PC-9 (cell line): ENCODE measurements at regions not wholly inside any gene's neighbourhood (a gene's known extent, or its start where the extent isn't known, plus 50 kb on each side); places are given as distances from the start of the nearest gene placed in this dataset.

Experiments
- BruUV-seq: library from RNA; stranded (reverse); fragments of 400-500 nt; replicated peaks from 2 replicates; lab custom pipeline; 2021; lab: Mats Ljungman, UMichigan
- CTCF ChIA-PET: fragments of 300-600 bp; sonication (Branson Sonifier 250); formaldehyde crosslinking; loops from one replicate; lab custom pipeline; 2022; ENCODE audit warnings: antibody characterized with exemption; lab: Charles Lee
- POLR2A ChIA-PET: fragments of 300-600 bp; sonication (Branson Sonifier 250); formaldehyde crosslinking; loops from one replicate; lab custom pipeline; 2022; ENCODE audit warnings: antibody characterized with exemption; ENCODE audit not compliant: unreplicated experiment; lab: Charles Lee
- DNase-seq, 2 experiments: peaks; one replicate each; pipeline versions ENCODE4 v3.0.0 to v3.0.0-alpha.2; 2015 to 2022; ENCODE audit warnings: mixed read lengths in 1 of 2
- H2AFZ ChIP-seq: fragments of 200-600 bp; sonication (generic); 2 replicates; pipeline ENCODE4 v1.8.1; 2017; ENCODE audit warnings: antibody characterized with exemption
- H3F3A ChIP-seq: fragments of 200-600 bp; sonication (generic); 2 replicates; pipeline ENCODE4 v1.8.1; 2017; ENCODE audit warnings: antibody characterized with exemption, mild to moderate bottlenecking, low read depth; ENCODE audit not compliant: insufficient read depth
- H3K27ac ChIP-seq: fragments of 200-600 bp; sonication (generic); 2 replicates; pipeline ENCODE4 v1.6.1; 2016; ENCODE audit warnings: mixed run types
- H3K27me3 ChIP-seq: fragments of 200-600 bp; sonication (generic); 2 replicates; pipeline ENCODE4 v1.6.1; 2016; ENCODE audit warnings: low read depth, mixed run types; ENCODE audit not compliant: insufficient read depth
- H3K36me3 ChIP-seq: fragments of 200-600 bp; sonication (generic); 2 replicates; pipeline ENCODE4 v1.6.1; 2016; ENCODE audit warnings: low read depth, mixed run types
- H3K4me1 ChIP-seq: fragments of 200-600 bp; sonication (generic); replicated peaks from 2 replicates; pipeline ENCODE4 v1.6.1; 2016; ENCODE audit warnings: mixed run types; ENCODE audit not compliant: insufficient read depth
- H3K4me2 ChIP-seq: fragments of 200-600 bp; sonication (generic); 2 replicates; pipeline ENCODE4 v1.6.1; 2017; ENCODE audit warnings: mixed run types
- H3K4me3 ChIP-seq: fragments of 200-600 bp; sonication (generic); 2 replicates; pipeline ENCODE4 v1.6.1; 2016; ENCODE audit warnings: mixed run types
- H3K79me2 ChIP-seq: fragments of 200-600 bp; sonication (generic); 2 replicates; pipeline ENCODE4 v1.6.1; 2017; ENCODE audit warnings: low read depth, mixed run types
- H3K9me2 ChIP-seq: fragments of 200-600 bp; sonication (generic); 2 replicates; pipeline ENCODE4 v1.8.1; 2017; ENCODE audit warnings: mild to moderate bottlenecking; ENCODE audit not compliant: insufficient read depth
- H3K9me3 ChIP-seq: fragments of 200-600 bp; sonication (generic); 2 replicates; pipeline ENCODE4 v1.8.1; 2016; ENCODE audit warnings: low read depth; ENCODE audit not compliant: insufficient read depth
- H4K20me1 ChIP-seq: fragments of 200-600 bp; sonication (generic); 2 replicates; pipeline ENCODE4 v1.8.1; 2017; ENCODE audit not compliant: insufficient read depth
- EZH2 ChIP-seq: fragments of 200-600 bp; sonication (generic); IDR thresholded peaks from 2 replicates; pipeline ENCODE4 v1.8.0; 2017; ENCODE audit warnings: antibody characterized with exemption, low read depth
- intact Hi-C: fragments of 100-400 bp; cut with micrococcal nuclease; formaldehyde crosslinking; loops from one replicate; pipeline ENCODE4 v1.10.0; 2022; ENCODE audit not compliant: unreplicated experiment
- TF ChIP-seq, protein P1 (sequence below): fragments of 200-600 bp; sonication (generic); conservative IDR thresholded peaks from 2 replicates; pipeline ENCODE4 v1.6.1; 2017; ENCODE audit warnings: mixed run types, antibody characterized with exemption, mild to moderate bottlenecking, moderate library complexity

- intact Hi-C loops: no loop called here
- CTCF ChIA-PET: no interaction called here
These were observed 559.8 kb downstream of the NPHP4 start for GRCh38 chr1:5432436-5432835.

GRCh38 chr1:5430911-5431697 is 561.1 kb downstream of the NPHP4 start:
- H3K36me3 ChIP-seq: peaks cover 24% of the 10 kb centered on the region; the same call in 1 of the 2 replicates
- H3K27me3 ChIP-seq: no peaks in the 10 kb centered on the region; the same call in 1 of the 2 replicates
- H4K20me1 ChIP-seq: no peaks in the 10 kb centered on the region
- peak overlapping the region; percentile 74 for H3K4me2 ChIP-seq
- TF ChIP-seq, protein P1, sequence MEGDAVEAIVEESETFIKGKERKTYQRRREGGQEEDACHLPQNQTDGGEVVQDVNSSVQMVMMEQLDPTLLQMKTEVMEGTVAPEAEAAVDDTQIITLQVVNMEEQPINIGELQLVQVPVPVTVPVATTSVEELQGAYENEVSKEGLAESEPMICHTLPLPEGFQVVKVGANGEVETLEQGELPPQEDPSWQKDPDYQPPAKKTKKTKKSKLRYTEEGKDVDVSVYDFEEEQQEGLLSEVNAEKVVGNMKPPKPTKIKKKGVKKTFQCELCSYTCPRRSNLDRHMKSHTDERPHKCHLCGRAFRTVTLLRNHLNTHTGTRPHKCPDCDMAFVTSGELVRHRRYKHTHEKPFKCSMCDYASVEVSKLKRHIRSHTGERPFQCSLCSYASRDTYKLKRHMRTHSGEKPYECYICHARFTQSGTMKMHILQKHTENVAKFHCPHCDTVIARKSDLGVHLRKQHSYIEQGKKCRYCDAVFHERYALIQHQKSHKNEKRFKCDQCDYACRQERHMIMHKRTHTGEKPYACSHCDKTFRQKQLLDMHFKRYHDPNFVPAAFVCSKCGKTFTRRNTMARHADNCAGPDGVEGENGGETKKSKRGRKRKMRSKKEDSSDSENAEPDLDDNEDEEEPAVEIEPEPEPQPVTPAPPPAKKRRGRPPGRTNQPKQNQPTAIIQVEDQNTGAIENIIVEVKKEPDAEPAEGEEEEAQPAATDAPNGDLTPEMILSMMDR: no peak
- no peak for TF ChIP-seq EZH2
- peak overlapping the region; percentile 95 for H3K27ac ChIP-seq
- intact Hi-C loops: no loop called here
- ChIA-PET POLR2A (no interaction called here), CTCF (no interaction called here)
- H3K4me1 ChIP-seq: peaks cover 47% of the 10 kb centered on the region
- peak overlapping the region; percentile 65 for H3K4me3 ChIP-seq
- peaks cover 30% of the 10 kb centered on the region for H3K79me2 ChIP-seq
- peak in 1 of 2 experiments; percentile 42 for DNase-seq
- H3K9me2 ChIP-seq: no peaks in the 10 kb centered on the region
- peaks cover 4% of the 10 kb centered on the region; the same call in 1 of the 2 replicates for H3K9me3 ChIP-seq
- H3F3A ChIP-seq: peaks cover 29% of the 10 kb centered on the region
- H2AFZ ChIP-seq: 0 out of 2 replicates have a peak overlapping the region, but pooled peaks have one; percentile 49
- BruUV-seq: no TSS peak

More at GRCh38 chr1:5432436-5432835, 559.8 kb downstream of the NPHP4 start:
- POLR2A ChIA-PET: no interaction called here
- H3K27ac ChIP-seq: 0 out of 2 replicates have a peak overlapping the region, but pooled peaks have one; percentile 95
- H3K79me2 ChIP-seq: peaks cover 30% of the 10 kb centered on the region
- H3K36me3 ChIP-seq: peaks cover 24% of the 10 kb centered on the region; the same call in 1 of the 2 replicates
- H3K27me3 ChIP-seq: no peaks in the 10 kb centered on the region; the same call in 1 of the 2 replicates
- peaks cover 4% of the 10 kb centered on the region; the same call in 1 of the 2 replicates for H3K9me3 ChIP-seq
- no peaks in the 10 kb centered on the region for H4K20me1 ChIP-seq
- DNase-seq: no peak
- BruUV-seq: no TSS peak
- peak overlapping the region; percentile 74 for H3K4me2 ChIP-seq
- H2AFZ ChIP-seq: no peak overlapping the region
- H3F3A ChIP-seq: peaks cover 29% of the 10 kb centered on the region
- peak overlapping the region; percentile 65 for H3K4me3 ChIP-seq
- peaks cover 38% of the 10 kb centered on the region for H3K4me1 ChIP-seq
- no peaks in the 10 kb centered on the region for H3K9me2 ChIP-seq
- TF ChIP-seq, protein P1: no peak
- TF ChIP-seq EZH2: no peak

DNA sequence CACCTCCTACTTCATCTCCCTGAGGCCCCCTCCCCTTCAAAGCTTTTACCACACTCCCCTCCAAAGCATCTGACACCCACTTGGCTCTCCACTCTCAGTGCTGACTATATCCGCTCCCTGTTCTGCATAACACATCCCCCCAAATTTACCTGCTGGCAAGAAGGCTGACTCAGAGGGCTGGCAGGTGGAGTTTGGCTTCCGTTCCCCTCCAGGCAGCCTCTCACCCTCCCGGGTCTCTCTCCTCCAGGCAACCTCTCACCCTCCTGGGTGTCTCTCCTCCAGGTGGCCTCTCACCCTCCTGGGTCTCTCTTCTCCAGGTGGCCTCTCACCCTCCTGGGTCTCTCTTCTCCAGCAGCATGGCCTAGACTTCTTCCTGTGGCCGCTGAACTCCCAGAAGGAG is 562.1 kb downstream of the NPHP4 start:
- POLR2A ChIA-PET: no interaction called here

More for the DNA sequence above, 562.1 kb downstream of the NPHP4 start:
- H4K20me1 ChIP-seq: no peaks in the 10 kb centered on the region
- 0 out of 2 replicates have a peak overlapping the region, but pooled peaks have one; percentile 49 for H2AFZ ChIP-seq
- DNase-seq: peak in 1 of 2 experiments; percentile 65
- no peak for TF ChIP-seq EZH2
- TF ChIP-seq, protein P1: no peak
- no peaks in the 10 kb centered on the region for H3K9me2 ChIP-seq
- H3K79me2 ChIP-seq: peaks cover 30% of the 10 kb centered on the region
- peak overlapping the region; percentile 74 for H3K4me2 ChIP-seq
- peak overlapping the region; percentile 95 for H3K27ac ChIP-seq
- H3K27me3 ChIP-seq: no peaks in the 10 kb centered on the region; the same call in 1 of the 2 replicates
- peaks cover 57% of the 10 kb centered on the region for H3K4me1 ChIP-seq
- peaks cover 4% of the 10 kb centered on the region; the same call in 1 of the 2 replicates for H3K9me3 ChIP-seq
- H3K4me3 ChIP-seq: peak overlapping the region; percentile 65; the same call in 1 of the 2 replicates
- H3F3A ChIP-seq: peaks cover 29% of the 10 kb centered on the region
- H3K36me3 ChIP-seq: peaks cover 24% of the 10 kb centered on the region; the same call in 1 of the 2 replicates
- BruUV-seq: no TSS peak
- CTCF ChIA-PET: no interaction called here
- intact Hi-C loops: no loop called here
